ENCODE measurements at regions not wholly inside any gene's neighbourhood (a gene's known extent, or its start where the extent isn't known, plus 50 kb on each side); places are given as distances from the start of the nearest gene placed in this dataset.

GRCh38 chr2:8049851-8050571 lies 631.8 kb upstream of the ID2 start:
- TF ChIP-seq CTCF (conservative IDR thresholded peaks at IDR 0.05; ENCODE audit: low read length) (no peak), EZH2phosphoT487 (IDR thresholded peaks at IDR 0.05; ENCODE audit: borderline replicate concordance) (no peak)

All from Loucy (cell line).